Right renal pelvis (tissue), 4 donors: ENCODE measurements at regions not wholly inside any gene's neighbourhood (a gene's known extent, or its start where the extent isn't known, plus 50 kb on each side); places are given as distances from the start of the nearest gene placed in this dataset.
A peak's percentile ranks its signal among the peaks of the same experiment; 100 is the strongest.

Experiments used
- DNase-seq, 4 donors: peaks; one replicate each; pipeline ENCODE4 v3.0.0-alpha.2; 2013; ENCODE audit warnings: low read depth in 4 of 4, low spot score in 3 of 4, missing footprints in 1 of 4

DNA sequence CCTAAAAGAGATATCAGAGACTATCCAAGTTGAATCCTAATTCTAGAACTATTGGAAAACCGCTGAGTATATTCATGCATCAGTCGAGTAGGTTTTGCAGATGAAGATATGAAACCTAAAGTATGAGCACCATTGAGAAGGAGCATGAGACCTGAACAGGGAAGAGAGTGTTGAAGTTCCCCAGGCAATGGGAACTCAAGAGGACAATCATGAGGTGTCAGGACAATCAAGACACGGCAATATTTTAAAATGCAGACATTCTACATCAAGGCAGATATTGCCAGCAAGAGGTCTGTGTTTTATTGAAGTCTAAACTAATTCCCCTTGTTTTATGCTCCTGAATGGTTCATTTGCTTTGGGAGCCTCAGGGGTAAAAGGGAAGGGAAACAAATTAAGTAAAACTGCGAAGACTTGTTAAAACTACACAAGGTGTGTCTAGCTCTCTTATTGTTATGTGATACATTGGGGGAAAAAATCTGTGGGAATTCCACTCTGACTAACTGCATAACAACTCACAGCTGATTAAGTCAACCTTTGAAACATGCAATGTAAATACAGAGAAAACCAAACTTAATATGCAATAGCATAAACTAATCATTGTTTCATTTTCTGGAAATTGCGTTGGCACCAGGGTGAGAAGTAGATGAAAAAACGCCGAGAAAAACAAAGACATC, 347.9 kb upstream of the ADGRL2 start:
- DNase-seq = no peak

DNA sequence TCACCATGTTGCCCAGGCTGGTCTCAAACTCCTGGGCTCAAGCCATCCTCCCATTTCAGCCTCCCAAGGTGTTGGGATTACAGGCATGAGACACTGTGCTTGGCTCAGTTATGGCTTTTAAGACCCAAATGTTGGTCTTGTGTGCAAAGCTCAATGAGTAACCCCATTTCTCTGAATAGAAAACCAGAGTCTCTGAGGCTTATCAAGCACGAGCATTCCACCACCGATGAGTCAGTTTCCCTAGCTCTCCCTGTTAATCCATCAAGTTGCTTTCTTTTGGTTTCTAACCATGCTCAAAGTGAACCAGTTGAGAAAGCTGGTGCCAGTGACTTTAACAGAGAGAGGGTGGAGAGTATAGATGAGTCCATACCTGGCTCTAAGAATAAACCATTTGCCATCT, 350.9 kb upstream of the ADGRL2 start:
- no peak for DNase-seq

DNA sequence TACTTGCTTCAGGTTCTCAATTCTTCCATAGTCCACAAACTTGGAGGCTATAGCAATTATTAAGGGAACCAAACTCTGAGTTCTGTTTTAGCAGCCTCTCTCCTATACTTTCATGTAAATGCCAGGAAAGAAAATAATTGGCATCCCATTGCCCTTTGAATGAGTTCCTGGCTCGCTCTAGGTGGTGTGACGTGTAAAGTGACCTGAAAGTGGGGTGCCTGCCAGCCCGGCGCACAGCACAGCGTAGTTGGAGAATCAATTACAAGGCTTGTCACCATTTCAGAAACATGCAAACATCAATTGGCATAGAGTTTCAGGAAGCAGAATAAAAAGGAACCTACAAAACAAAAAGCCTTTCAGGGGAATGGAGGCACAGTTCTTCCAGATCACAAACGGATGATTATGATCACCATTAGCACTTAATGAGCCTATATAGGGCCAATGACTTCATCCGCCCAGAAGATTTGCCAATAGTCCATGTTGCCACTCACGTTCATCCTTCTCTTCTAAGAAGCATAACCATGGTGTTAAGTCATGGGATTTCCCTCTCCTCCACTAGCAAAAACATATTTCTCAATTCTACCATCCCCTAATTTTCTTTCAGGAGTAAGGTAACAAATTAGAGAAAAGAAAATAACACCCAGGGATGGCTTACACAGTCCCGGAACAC, 354.6 kb upstream of the ADGRL2 start:
- no peak for DNase-seq

DNA sequence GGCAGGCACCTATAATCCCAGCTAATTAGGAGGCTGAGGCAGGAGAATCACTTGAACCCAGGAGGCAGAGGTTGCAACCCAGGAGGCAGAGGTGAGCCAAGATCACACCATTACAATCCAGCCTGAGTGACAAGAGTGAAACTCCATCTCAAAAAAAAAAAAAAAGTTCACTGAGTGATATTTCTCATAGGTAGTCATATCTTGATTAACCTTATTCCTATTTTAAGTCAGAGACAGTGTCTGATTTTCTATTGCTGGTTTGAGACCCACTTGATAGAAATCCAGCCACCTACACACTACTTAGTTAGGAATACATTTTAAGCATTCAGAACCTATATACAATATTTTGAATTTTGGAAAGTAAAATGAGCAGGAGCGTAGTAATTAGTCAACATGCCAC, 357.4 kb upstream of the ADGRL2 start:
- DNase-seq = no peak

DNA sequence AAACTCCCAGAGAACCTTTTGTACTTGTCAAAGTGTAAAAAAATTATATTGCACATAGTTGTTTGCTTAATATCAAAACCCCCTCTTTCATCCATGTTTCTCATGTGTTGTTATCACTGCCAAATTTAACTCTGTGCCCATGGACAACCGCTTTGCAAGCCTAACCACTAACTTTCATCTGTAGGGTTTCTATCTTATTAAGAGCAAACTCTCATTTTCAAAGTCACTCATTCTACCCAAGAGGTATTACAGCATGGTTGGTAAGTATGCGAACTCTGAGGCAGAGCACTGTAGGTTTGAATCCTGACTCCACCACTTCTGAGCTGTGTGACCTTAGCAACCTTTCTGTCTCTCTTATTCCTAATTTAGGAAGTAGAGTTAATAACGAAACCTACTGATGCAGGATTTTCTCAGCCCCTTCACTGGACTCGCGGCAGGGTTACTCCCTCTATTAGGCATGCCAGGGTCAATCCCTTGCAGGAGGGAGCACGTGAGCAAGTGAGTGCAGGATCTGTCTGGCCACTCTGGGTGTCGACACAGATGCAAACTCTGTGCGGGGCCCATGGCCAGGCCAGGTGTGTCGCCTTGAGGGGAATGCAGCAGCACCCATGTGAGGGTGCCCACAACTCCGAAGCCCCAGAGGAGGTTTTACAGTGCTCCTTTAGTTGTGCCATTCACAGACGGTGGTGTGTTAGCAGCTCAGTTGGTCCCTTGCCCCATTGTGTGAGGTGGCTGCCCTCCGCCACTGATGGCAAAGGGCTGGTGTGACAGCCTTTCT, 361.5 kb upstream of the ADGRL2 start:
- DNase-seq = no peak

DNA sequence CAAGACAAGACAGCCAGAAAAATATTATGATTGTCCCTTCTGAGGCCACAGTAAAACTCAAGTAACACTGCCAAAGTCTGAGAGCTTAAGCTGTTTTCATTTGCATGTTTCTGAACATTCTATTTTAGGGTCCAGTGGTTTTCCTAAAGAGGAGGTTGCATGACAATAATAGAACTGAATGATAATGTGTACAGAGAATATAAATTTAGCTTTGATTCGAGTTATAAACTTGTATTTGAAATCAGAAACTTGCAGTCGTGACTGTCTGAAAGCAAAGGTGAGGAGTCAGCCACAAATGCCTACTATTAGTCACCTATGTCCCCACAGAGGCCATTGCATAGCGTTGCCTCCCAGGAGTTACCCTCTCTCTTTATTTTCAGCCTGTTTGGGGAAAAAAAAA, 363.1 kb upstream of the ADGRL2 start:
- DNase-seq = no peak

DNA sequence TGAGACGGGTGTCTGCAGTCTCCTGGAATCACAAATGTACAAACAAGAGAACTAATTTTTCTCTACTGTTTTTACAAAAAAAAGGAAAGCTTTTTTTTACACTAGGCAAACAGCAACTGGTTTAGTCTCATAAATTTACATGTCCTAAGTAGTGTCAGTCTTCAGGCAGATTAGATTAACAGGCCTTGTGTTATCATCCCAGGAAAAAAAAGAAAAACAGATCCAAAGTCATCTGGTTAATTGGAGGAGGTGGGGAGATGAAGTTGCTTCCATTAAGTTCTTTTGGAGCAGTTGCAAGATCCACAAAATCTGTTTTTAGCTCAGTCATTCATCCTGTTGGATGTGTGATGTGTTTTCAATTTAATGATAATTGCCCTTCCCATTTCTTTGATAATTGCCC, 363.5 kb upstream of the ADGRL2 start:
- no peak for DNase-seq

DNA sequence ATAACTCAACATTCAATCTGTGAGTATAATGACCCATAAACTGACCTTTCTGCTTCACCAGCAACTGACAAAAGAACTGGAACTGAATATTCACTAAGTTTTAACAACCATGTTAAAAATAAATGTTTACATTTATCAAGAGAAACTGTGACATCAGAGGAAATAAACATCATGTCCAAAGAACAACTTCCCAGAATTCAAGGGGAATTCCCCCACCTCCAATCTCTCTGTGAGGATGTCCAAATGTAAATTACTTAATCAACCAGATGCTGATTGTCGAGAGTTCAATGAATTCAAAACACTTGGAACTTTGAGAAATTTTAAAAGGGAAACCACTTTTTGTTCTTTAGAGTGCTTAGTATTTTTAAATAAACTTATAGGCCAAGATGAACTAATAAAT, 365.6 kb upstream of the ADGRL2 start:
- DNase-seq = no peak

DNA sequence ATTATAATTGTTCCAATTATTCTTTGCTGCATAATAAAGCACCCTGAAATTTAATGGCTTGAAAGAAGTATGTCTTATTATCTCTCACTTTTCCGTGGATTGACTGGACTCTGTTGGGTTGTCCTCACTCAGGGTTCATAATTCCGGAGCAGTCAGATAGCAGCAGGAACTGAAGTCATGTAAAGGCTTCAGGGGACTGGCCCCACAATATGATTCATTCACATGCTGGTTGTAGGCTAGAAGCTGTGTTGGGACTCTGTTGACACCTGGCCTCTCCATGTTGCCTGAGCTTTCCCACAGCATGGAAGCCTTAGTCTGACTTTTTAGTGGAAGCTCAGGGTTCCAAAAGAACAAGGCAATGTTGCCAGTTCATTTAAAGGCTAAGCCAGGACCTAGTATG, 367.1 kb upstream of the ADGRL2 start:
- no peak for DNase-seq

DNA sequence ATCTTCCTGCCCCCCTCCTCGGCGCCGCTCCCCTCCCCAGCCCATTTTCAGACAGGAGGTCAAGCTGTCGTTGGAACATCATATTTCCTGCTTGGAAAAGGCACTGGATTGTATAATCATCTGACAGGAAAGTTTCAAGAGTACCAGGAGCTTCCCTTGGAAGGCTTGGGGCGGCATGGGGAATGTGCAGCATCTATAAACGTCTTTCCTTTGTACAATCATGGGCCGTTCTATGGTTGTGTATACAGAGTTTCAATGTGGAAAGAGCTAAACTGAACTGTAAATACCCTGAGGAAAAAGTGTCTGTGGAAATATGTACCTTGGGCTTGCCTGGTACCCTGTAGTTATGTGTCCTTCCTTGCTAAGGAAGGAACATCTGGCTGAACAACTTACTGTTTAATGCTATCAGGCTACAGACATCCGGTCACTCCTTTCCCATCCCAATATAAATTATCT, 368.1 kb upstream of the ADGRL2 start:
- DNase-seq = no peak

DNA sequence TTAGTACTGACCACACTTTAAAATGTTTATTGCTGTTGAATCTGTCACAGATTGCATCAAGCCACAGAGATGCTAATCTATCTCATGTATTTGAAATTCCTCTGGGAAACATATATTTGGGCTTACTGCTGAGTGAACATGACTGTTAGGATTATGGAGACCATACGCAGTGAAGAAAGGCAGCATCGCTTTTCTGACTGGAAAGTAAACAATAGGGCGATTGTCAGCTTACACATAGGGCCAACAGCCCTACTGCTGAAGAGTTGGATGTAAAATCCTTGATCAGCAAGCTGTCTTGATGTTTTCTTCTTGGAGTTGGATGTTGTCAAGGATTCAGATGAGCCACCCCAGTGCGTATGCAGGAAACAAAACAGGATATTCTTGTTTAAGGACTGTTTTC, 368.7 kb upstream of the ADGRL2 start:
- no peak for DNase-seq

DNA sequence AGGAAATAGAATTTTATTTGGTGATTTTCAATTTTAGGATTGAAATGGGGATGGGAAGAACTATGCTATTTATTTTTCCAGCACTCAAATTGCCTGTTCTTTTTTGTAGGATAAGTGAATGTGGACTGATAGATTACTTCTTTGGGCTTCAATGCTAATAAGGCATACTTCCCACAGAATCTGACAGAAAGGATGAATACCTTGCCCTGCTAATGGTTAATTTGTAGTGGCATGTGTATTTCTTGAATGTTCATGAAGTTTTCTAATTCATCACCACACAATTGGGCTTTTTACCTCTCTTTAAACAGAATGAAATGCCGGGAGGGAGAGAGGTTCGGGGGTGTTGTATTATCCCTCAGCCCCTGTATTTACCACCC, 369.1 kb upstream of the ADGRL2 start:
- DNase-seq = no peak

DNA sequence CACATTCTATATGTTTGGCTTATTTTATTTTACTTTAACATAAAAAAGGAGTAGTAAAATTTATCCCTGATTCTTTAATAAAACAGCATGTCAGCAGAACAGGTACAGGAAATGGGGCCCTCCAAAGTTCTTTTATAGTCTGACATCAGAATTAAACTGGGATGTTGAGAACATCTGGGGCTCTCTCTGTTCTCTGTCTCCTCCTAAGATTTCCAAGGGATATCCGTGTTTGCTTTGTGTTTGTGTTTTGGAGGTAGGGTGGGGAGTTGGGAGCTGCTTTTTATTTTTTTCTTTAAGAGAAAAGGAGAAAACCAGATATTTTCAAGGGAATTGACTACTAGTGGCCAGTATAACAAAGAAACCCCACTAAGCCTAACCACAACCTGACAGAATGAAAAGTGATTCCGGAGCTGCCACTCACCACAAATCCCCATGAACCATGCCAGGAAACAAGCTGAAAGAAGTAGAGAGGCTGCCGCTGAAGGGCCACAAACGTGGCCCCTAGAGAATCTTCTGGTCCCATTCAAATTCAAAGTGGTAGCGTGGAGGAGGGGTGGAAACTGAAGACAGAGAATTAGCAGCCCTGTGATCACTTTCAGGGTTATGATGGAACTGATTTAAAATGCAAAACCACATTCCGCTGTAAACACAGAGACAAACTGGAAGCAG, 369.6 kb upstream of the ADGRL2 start:
- no peak for DNase-seq

DNA sequence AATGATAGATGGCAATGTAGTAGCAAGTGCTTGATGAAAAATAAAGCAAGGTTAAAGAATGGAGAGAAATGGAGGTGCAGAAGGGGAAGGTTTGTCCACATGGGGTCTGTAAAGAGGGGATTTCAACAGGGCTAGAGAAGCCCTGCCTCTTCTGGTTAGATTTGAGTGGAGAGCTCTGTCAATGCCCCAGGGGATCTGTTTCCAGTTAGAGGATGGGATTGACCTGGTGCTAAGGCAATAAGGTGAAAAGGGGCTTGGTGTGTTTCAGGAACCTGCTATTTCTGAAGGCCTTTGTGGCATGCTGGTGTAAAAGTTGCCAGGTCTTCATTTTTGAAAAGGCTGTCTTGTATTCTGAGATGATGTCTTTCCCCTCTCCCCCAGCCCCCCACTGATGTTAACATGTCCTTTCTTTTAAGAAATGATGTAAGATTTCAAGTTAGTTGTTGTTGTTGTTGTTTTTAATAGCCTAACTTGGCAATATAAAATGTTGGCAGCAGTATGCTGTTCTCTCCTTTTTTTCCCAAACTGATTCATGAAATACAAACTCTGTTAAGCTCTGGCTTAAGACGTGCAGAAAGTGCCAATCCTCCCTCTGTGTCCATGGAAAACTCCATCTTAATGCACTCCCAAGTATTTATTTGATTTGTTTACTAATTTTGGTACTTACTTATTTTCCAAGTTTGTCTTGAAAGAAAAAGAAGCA, 370.3 kb upstream of the ADGRL2 start:
- no peak for DNase-seq

DNA sequence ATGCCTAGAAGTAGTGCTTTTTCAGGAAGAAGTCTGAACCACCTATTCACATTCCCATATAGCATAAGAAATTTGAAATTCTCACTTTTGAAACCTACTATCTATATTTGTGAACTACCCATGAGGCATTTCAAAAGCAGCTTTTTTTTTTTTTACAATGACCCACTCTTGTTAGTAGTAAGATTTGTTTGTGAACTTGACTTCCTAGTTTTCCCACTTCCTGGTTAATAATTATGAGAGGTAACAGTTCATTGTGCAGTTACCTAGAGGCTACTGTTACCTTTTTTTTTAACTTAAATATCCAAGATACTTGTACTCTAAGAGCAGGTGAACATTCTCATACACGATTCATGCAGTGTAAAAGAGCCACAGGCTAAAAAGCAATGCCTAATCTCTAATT, 371.7 kb upstream of the ADGRL2 start:
- peak in 1 of 4 donors; percentile 24 for DNase-seq

DNA sequence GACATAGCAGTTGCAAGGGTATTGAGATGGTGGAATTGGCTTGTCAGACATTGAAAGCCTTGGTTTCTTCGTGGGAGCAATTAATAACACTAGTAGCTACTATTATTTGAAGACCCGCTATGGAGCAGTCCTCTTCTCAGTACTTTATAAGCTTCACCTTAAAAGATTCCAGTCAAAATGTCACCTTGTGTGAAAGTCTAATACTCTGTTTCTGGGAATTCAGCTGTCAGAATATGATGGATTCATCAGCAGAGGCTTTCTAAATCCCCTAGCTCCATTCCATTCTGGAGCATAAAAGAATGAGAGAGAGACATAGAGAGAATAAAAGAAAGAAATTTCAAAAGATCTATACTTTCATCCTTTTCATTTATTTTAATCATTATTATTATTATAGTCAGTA, 375.9 kb upstream of the ADGRL2 start:
- no peak for DNase-seq

DNA sequence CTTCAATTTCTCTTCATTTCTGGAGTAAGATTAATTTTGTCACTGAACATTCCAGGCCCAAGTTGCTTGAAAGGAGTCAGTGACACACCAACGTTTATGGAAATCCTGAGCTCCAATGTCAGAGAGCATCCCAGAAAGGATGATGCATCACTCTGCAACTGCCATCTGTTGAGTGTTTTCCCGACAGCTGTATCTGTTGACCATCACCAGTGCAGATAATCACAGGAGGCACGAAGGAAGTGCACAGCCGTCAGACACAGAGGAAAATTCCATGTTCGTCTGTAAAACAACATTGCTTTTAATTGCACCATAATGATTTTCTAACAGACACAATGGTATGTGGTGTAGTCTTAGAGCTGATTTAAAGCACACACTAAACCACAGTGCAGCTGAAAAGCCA, 376.7 kb upstream of the ADGRL2 start:
- DNase-seq = no peak

DNA sequence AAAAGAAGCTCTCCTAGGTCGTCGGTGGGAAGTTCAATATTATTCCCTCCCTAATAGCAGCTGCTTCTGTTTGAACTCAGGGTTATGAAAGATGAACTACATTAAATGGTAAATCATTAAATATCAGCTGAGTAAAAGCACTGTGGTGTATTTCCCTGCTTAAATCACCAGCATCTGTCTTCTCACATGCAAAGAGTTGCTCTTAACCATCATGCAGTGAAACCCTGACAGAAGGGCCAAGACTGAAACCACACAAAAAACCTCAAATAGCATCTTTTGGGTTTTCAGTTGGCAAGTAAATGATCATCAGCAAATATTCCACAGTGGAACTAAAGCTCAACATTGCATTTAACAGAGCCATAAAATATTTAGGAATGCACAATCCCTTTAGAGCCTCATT, 380.0 kb upstream of the ADGRL2 start:
- DNase-seq = no peak

DNA sequence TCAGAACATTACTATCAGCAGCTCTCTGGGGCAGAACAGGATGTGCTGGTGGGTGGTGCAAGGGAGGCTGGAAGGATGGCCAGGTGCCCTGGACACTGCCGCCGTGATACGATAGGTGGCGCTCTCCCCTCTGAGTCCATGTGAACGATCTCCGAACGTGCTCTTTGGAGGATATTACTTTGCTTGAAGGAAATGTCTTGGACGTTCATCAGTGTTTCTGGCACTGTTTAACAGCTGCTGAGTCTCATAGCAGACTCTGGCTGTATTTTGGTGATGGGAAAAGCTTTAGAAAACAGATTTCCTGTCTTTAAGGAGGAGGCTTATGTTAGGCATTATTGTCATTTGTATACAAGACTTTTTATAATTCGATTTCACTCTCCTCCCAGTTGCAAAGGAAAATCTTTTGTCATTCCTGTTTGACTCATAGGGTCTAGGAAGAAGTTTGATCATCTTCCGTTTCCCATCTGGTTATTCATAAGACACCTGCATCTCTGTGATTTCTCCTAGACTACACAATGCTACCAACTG, 386.2 kb upstream of the ADGRL2 start:
- DNase-seq = peak in 3 of 4 donors; percentile 38 to 43 (median 41)

DNA sequence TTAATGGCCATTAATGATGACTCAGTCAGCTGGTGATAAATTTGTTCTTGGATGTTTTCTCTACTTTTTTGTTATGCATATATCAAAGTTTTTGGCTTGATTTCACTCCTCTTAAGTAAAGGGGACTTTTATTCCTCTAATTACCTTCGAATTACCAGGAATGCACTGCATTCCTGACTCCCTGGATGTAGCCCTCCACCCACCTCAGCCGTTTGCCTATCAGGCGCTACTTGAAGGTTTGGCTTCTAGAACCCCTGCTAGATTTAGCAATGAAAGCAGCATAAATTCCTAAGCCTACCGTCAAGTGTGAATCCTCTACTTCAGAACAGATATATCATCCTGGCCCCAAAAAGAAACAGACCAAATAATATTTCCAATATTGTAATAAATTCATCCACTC, 387.8 kb upstream of the ADGRL2 start:
- no peak for DNase-seq
